OCI-LY1 (cell line): ENCODE measurements at regions not wholly inside any gene's neighbourhood (a gene's known extent, or its start where the extent isn't known, plus 50 kb on each side); places are given as distances from the start of the nearest gene placed in this dataset.

Source experiments
- CTCF ChIP-seq: fragments of 200-600 bp; sonication (generic), shearing (Covaris generic); IDR thresholded peaks from 2 replicates; pipeline ENCODE4 v1.5.1; 2017; ENCODE audit warnings: mild to moderate bottlenecking, antibody characterized with exemption, low read length, moderate library complexity, mixed read lengths
- EZH2 ChIP-seq: fragments of 200-600 bp; sonication (generic), shearing (Covaris generic); IDR thresholded peaks from 2 replicates; pipeline ENCODE4 v1.8.0; 2017; ENCODE audit warnings: borderline replicate concordance, mixed run types, mild to moderate bottlenecking, antibody characterized with exemption, low read length, moderate library complexity, mixed read lengths

GRCh38 chr9:107410420-107410819, 79.1 kb downstream of the KLF4 start:
- no peak for TF ChIP-seq CTCF
- TF ChIP-seq EZH2, result no peak
